GM18499 (cell line): ENCODE measurements at regions not wholly inside any gene's neighbourhood (a gene's known extent, or its start where the extent isn't known, plus 50 kb on each side); places are given as distances from the start of the nearest gene placed in this dataset.
"Not testable (repeated sequence)": the region's sequence is repeated elsewhere in the genome, so short reads cannot be mapped to it uniquely, and the experiment has no call there.

Experiments
- ATAC-seq: cut with Tn5 transposase; IDR thresholded peaks from one replicate; pipeline ENCODE4 v1.9.1; 2021; ENCODE audit warnings: moderate number of reproducible peaks; ENCODE audit not compliant: insufficient read depth, unreplicated experiment

- no peak for ATAC-seq
Observed at GRCh38 chr2:194382221-194382620, 1274.8 kb upstream of the SLC39A10 start.

GRCh38 chr2:194380011-194380410 is 1277.0 kb upstream of the SLC39A10 start:
- peak; percentile 94 for ATAC-seq

- not testable (repeated sequence) for ATAC-seq
Observed at GRCh38 chr2:194367390-194367789, 1289.6 kb upstream of the SLC39A10 start.

- no peak for ATAC-seq
Observed at GRCh38 chr2:194363878-194364277, 1293.1 kb upstream of the SLC39A10 start.

- ATAC-seq = no peak
Observed at GRCh38 chr2:194363295-194363694, 1293.7 kb upstream of the SLC39A10 start.

- no peak for ATAC-seq
Observed at GRCh38 chr2:194352505-194352904, 1304.5 kb upstream of the SLC39A10 start.

GRCh38 chr2:194346193-194346592 is 1310.8 kb upstream of the SLC39A10 start:
- ATAC-seq = no peak

GRCh38 chr2:194345347-194345746 is 1311.7 kb upstream of the SLC39A10 start:
- ATAC-seq = no peak

- ATAC-seq = no peak
Observed at GRCh38 chr2:194343167-194343566, 1313.9 kb upstream of the SLC39A10 start.

- ATAC-seq = no peak
Observed at GRCh38 chr2:194332799-194333490, 1324.1 kb upstream of the SLC39A10 start.

GRCh38 chr2:194328456-194328855 is 1328.6 kb upstream of the SLC39A10 start:
- ATAC-seq = no peak

GRCh38 chr2:194327196-194327888 is 1329.7 kb upstream of the SLC39A10 start:
- no peak for ATAC-seq

GRCh38 chr2:194323740-194324139 is 1333.3 kb upstream of the SLC39A10 start:
- no peak for ATAC-seq

GRCh38 chr2:194320520-194320919 is 1336.5 kb upstream of the SLC39A10 start:
- ATAC-seq = no peak

GRCh38 chr2:194319222-194319992 is 1337.6 kb upstream of the SLC39A10 start:
- no peak for ATAC-seq

GRCh38 chr2:194314042-194314441 is 1343.0 kb upstream of the SLC39A10 start:
- ATAC-seq = no peak

GRCh38 chr2:194304191-194304590 is 1352.8 kb upstream of the SLC39A10 start:
- ATAC-seq = no peak

- no peak for ATAC-seq
Observed at GRCh38 chr2:194301946-194302345, 1355.1 kb upstream of the SLC39A10 start.

GRCh38 chr2:194294156-194294555 is 1362.9 kb upstream of the SLC39A10 start:
- no peak for ATAC-seq

- ATAC-seq = no peak
Observed at GRCh38 chr2:194291104-194291503, 1365.9 kb upstream of the SLC39A10 start.

GRCh38 chr2:194289712-194290346 is 1367.2 kb upstream of the SLC39A10 start:
- ATAC-seq = no peak
